ENCODE measurements at regions not wholly inside any gene's neighbourhood (a gene's known extent, or its start where the extent isn't known, plus 50 kb on each side); places are given as distances from the start of the nearest gene placed in this dataset.
"Not testable (repeated sequence)": the region's sequence is repeated elsewhere in the genome, so short reads cannot be mapped to it uniquely, and the experiment has no call there.

DNA sequence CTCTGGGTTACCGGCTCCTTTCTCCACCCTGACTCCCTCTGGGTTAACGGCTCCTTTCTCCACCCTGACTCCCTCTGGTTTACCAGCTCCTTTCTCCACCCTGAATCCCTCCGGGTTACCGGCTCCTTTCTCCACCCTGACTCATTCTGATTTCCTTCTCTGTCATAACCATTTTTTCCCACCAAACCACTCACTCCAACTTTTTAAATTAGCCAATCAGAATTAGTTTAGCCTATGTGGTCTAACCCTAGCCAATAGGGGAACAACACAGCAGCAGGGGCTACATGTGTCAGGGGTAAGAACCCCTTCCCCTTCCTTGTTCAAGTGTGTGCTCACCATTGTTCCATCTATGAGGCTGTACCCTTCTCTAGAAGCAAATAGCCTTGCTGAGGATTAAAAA, 98.4 kb upstream of the RBM19 start:
- Histone ChIP-seq H3K4me1 (no peaks in the 10 kb centered on the region), H3K27me3 (no peaks in the 10 kb centered on the region), H3K4me3 (replicated peaks in 1 of 3) (no peak overlapping the region), H3K27ac (no peak overlapping the region), H3K9me3 (no peaks in the 10 kb centered on the region), H3K36me3 (no peaks in the 10 kb centered on the region)
- 50 to 83% methylated on average over 2 to 4 of the region's 4 CpGs for WGBS, 2 donors
- no peak for DNase-seq
- TF ChIP-seq, protein P1, sequence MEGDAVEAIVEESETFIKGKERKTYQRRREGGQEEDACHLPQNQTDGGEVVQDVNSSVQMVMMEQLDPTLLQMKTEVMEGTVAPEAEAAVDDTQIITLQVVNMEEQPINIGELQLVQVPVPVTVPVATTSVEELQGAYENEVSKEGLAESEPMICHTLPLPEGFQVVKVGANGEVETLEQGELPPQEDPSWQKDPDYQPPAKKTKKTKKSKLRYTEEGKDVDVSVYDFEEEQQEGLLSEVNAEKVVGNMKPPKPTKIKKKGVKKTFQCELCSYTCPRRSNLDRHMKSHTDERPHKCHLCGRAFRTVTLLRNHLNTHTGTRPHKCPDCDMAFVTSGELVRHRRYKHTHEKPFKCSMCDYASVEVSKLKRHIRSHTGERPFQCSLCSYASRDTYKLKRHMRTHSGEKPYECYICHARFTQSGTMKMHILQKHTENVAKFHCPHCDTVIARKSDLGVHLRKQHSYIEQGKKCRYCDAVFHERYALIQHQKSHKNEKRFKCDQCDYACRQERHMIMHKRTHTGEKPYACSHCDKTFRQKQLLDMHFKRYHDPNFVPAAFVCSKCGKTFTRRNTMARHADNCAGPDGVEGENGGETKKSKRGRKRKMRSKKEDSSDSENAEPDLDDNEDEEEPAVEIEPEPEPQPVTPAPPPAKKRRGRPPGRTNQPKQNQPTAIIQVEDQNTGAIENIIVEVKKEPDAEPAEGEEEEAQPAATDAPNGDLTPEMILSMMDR (IDR thresholded peaks at IDR 0.05) = no peak
- no peak for TF ChIP-seq POLR2A (IDR thresholded peaks at IDR 0.05)
- intact Hi-C loops (cut with DNase I) = no loop called here

DNA sequence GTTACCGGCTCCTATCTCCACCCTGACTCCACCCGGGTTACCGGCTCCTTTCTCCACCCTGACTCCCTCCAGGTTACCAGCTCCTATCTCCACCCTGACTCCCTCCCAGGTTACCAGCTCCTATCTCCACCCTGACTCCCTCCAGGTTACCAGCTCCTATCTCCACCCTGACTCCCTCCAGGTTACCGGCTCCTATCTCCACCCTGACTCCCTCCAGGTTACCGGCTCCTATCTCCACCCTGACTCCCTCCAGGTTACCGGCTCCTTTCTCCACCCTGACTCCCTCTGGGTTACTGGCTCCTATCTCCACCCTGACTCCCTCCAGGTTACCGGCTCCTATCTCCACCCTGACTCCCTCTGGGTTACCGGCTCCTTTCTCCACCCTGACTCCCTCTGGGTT, 97.9 kb upstream of the RBM19 start:
- 76 to 84% methylated on average over 4 to 6 of the region's 8 CpGs for WGBS, 2 donors
- H3K4me1 ChIP-seq; H3K36me3 ChIP-seq; H3K27ac ChIP-seq; H3K9me3 ChIP-seq; H3K27me3 ChIP-seq; DNase-seq; H3K4me3 ChIP-seq (replicated peaks in 1 of 3); intact Hi-C loops (cut with DNase I): not testable (repeated sequence)

DNA sequence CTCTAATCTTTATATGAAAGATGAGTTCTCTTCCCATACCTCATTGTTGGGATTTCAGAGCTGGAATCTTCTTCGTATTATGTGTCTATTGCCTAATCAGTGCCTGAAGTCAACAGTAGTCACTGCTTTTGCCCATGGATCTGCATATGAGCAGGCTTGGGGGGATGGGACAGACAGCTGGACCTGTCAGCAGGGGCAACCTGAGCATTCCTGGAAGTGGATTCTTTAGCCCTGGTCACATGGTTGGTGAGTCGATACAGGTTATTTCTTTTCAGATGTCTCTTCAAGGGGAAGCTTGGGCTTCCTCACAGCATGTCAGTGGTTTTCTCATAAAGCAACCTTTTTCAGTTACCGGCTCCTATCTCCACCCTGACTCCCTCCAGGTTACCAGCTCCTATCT, 97.3 kb upstream of the RBM19 start:
- intact Hi-C loops (cut with DNase I) = no loop called here
- no peaks in the 10 kb centered on the region for H3K36me3 ChIP-seq
- no peaks in the 10 kb centered on the region for H3K27me3 ChIP-seq
- no peak overlapping the region for H3K27ac ChIP-seq
- no peak overlapping the region for H3K4me3 ChIP-seq (replicated peaks in 1 of 3)
- H3K4me1 ChIP-seq = no peaks in the 10 kb centered on the region
- H3K9me3 ChIP-seq = no peaks in the 10 kb centered on the region
- WGBS, 2 donors = 81 to 88% methylated on average over 3 of the region's 3 CpGs
- DNase-seq = no peak
- TF ChIP-seq POLR2A (IDR thresholded peaks at IDR 0.05) = no peak
- TF ChIP-seq, protein P1 (IDR thresholded peaks at IDR 0.05) = no peak

DNA sequence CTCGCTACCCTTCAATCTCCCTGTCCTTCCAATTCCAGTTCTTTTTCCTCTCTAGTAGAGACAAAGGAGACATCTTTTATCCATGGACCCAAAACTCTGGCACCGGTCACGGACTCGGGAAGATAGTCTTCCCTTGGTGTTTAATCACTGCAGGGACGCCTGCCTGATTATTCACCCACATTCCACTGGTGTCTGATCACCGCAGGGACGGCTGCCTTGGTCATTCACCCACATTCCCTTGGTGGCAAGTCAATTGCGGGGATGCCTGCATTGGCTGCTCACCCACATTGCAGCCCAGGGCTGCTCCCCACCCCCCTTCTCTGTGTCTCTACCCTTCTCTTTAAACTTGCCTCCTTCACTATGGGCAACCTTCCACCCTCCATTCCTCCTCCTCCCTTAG, 90.2 kb upstream of the RBM19 start:
- H3K4me3 ChIP-seq (replicated peaks in 1 of 3); DNase-seq; H3K27me3 ChIP-seq; H3K27ac ChIP-seq; H3K36me3 ChIP-seq; H3K4me1 ChIP-seq; intact Hi-C loops (cut with DNase I); H3K9me3 ChIP-seq: not testable (repeated sequence)
- WGBS, 2 donors = 83 to 88% methylated on average over 8 of the region's 8 CpGs

DNA sequence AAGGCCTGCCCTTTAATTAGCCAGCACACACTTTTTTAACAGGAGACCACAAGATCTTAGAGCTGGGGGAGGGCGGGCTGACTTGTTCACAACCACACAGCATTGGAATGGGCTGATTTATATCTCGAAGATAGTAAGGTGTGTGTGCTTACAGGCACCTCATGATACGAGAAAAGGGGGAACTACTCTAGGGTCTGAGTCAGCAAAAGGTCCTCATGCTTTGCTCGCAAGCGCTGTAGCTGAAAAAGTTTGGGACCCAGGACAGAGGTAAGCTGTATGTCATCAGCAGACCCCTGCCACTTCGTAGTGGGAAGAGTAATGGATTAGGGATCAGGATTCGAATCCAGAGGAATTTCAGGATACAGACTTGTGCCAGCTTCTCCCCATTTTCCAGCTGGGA, 88.9 kb upstream of the RBM19 start:
- no peaks in the 10 kb centered on the region for H3K36me3 ChIP-seq
- WGBS, 2 donors = 72 to 82% methylated on average over 7 of the region's 7 CpGs
- no peak for DNase-seq
- H3K4me3 ChIP-seq (replicated peaks in 1 of 3) = no peak overlapping the region
- intact Hi-C loops (cut with DNase I) = no loop called here
- no peaks in the 10 kb centered on the region for H3K9me3 ChIP-seq
- no peaks in the 10 kb centered on the region for H3K27me3 ChIP-seq
- TF ChIP-seq, protein P1 (IDR thresholded peaks at IDR 0.05) = no peak
- TF ChIP-seq POLR2A (IDR thresholded peaks at IDR 0.05) = no peak
- H3K27ac ChIP-seq = no peak overlapping the region
- no peaks in the 10 kb centered on the region for H3K4me1 ChIP-seq

DNA sequence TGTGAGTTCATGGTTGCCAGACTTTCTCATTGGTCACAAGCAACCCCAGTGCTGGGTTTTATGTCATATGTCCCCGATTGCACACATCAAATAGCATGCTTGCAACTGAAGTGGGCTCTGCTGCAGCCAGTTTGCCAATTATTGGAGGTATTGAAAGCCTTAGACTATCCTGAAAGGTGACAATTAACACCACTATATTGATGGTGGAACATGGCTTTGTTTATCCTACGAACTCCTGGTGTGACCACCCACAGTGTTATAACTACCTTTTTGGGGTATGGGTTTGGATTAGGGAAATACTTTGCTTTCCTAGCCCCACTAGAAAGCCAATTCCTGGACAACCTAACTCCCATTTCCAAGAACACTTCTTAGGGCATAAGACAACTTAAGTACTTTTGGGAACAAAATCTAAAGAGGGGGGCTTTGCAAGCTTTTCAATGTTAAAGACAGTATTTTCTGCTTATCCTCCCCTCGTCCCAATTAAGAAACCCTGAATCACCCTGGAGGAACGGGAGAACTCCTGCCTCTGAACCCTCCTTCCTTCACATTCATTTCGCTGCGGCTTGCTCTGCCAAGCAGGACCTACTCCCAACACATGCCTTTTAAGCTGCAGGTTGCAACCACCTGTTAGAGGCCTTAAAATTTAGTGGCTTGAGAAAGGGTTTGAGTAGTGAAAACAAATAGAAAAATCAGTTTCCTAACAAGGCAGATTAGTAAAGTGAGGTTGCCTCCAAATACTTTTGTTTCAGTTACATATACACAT, 80.3 kb upstream of the RBM19 start:
- no peaks in the 10 kb centered on the region for H3K9me3 ChIP-seq
- TF ChIP-seq, protein P1 (IDR thresholded peaks at IDR 0.05) = no peak
- TF ChIP-seq POLR2A (IDR thresholded peaks at IDR 0.05) = no peak
- intact Hi-C loops (cut with DNase I) = no loop called here
- 43 to 52% methylated on average over 6 of the region's 6 CpGs for WGBS, 2 donors
- no peak overlapping the region for H3K4me3 ChIP-seq (replicated peaks in 1 of 3)
- no peak for DNase-seq
- H3K36me3 ChIP-seq = no peaks in the 10 kb centered on the region
- H3K27ac ChIP-seq = no peak overlapping the region
- H3K27me3 ChIP-seq = no peaks in the 10 kb centered on the region
- H3K4me1 ChIP-seq = no peaks in the 10 kb centered on the region
